ENCODE measurements at regions not wholly inside any gene's neighbourhood (a gene's known extent, or its start where the extent isn't known, plus 50 kb on each side); places are given as distances from the start of the nearest gene placed in this dataset.

DNA sequence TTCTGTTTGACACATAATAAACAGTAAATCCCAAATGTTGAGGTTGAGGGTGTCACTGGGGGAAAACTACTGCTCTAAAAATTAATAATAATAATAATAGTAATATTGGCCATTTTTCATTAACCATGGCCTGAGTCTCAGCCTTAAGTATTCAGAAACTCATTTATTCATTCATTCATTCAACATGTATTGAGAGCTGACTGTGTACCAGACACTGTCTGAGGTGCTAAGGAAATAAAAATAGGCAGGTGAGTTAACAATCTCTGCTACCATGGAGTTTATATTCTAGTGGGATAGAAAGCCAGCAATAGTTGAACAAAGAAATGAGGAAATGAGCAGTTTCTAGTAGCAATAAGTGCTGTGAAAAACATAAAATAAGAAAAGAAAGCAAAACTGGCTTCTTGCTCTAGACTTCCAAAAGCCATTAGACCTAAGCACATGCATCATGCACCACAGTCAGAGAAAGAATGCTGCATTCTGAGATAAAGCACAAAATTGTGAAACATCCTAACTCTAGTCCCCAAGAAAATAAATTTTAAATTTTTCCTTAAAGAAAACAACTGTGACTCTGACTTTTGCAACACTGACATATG, 278.7 kb downstream of the RCHY1 start:
- H3K36me3 ChIP-seq: no peaks in the 10 kb centered on the region
- TF ChIP-seq, protein P1, sequence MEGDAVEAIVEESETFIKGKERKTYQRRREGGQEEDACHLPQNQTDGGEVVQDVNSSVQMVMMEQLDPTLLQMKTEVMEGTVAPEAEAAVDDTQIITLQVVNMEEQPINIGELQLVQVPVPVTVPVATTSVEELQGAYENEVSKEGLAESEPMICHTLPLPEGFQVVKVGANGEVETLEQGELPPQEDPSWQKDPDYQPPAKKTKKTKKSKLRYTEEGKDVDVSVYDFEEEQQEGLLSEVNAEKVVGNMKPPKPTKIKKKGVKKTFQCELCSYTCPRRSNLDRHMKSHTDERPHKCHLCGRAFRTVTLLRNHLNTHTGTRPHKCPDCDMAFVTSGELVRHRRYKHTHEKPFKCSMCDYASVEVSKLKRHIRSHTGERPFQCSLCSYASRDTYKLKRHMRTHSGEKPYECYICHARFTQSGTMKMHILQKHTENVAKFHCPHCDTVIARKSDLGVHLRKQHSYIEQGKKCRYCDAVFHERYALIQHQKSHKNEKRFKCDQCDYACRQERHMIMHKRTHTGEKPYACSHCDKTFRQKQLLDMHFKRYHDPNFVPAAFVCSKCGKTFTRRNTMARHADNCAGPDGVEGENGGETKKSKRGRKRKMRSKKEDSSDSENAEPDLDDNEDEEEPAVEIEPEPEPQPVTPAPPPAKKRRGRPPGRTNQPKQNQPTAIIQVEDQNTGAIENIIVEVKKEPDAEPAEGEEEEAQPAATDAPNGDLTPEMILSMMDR (IDR thresholded peaks at IDR 0.05; ENCODE audit: low read depth, low read length): no peak
- no peak overlapping the region for H3K4me3 ChIP-seq (ENCODE audit: low read depth, low read length)
- no peaks in the 10 kb centered on the region for H3K9me3 ChIP-seq (ENCODE audit: severe bottlenecking)
- DNase-seq: no peak
- no peaks in the 10 kb centered on the region for H3K27me3 ChIP-seq (ENCODE audit: insufficient read depth, low read depth, severe bottlenecking)
- no peak overlapping the region for H3K27ac ChIP-seq

DNA sequence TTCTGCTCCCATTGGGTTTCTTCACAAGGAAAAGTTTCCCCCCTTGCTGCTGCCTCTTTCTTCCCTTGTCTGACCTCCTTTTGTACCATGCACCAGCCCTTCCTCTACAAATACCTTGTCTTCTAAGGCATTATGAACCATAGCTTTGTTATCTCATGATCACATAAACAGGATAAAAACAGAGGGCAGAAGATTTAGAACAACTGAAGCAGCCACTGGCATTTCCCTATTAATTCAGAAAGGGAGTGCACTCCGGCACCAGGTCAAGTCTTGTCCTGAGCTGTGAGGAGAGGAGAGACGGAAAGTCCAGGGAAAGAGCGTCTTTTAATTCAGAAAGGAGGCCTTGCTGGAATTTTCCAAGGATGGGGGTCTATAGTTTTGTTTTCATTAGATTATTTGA, 281.7 kb downstream of the RCHY1 start:
- TF ChIP-seq, protein P1 (IDR thresholded peaks at IDR 0.05; ENCODE audit: low read depth, low read length): no peak
- no peaks in the 10 kb centered on the region for H3K27me3 ChIP-seq (ENCODE audit: insufficient read depth, low read depth, severe bottlenecking)
- no peak for DNase-seq
- H3K27ac ChIP-seq: no peak overlapping the region
- no peaks in the 10 kb centered on the region for H3K36me3 ChIP-seq
- H3K9me3 ChIP-seq (ENCODE audit: severe bottlenecking): no peaks in the 10 kb centered on the region
- H3K4me3 ChIP-seq (ENCODE audit: low read depth, low read length): no peak overlapping the region

DNA sequence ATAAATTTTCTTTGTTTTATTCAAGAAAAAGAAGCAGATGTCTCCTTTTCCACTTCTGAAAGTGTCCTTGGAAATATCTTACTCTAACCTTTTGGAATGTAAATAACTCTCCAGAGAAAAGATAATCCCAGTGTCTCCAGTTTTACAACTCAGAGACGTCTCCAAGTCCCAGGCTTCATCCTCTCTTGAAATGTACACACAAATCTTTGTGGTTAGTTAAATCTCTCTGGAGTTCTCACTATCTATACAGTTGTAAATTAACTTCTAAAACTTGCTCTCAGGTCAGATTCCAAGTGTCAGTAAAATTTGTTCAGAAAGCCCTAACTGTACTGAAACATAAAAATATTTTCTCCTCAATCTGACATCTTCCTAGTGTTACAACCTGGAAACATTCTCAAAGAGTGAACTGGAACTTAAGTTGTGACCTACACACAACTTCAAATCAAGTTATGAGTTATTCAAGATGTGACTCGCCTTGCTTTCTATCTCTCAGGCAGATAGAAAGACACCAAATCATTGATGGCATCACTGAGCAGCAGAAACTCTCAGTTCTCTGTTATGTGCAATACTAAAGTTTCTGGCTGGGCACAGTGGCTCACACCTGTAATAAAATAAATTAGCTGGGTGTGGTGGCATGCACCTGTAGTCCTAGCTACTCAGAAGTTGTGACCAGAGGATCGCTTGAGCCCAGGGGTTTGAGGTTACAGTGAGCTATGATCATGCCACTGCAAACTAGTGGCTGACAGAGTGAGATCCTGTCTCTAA, 284.2 kb downstream of the RCHY1 start:
- Histone ChIP-seq H3K36me3 (no peaks in the 10 kb centered on the region), H3K4me3 (ENCODE audit: low read depth, low read length) (no peak overlapping the region), H3K27ac (no peak overlapping the region), H3K27me3 (ENCODE audit: insufficient read depth, low read depth, severe bottlenecking) (no peaks in the 10 kb centered on the region), H3K9me3 (ENCODE audit: severe bottlenecking) (no peaks in the 10 kb centered on the region)
- DNase-seq: no peak
- TF ChIP-seq, protein P1 (IDR thresholded peaks at IDR 0.05; ENCODE audit: low read depth, low read length): no peak

DNA sequence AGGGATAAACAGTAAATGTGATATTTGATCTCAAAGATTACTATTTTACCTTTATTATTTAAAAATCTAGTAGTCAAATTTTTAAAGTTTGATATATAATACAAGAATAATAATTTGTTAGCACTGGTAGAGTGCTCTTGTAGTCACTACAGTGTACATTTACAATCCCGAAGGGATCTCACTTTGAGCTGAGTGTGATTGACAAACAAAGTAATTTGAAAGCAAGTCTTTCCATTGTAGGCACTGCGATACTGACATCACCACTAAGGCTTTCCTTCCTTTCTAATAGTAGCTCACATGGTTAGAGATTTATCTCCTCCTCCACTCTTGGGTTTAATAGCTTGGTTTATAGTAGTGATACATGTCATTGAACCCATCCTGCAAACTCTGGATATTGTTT, 280.6 kb downstream of the PARM1 start:
- Histone ChIP-seq H3K9me3 (ENCODE audit: severe bottlenecking) (no peaks in the 10 kb centered on the region), H3K27me3 (ENCODE audit: insufficient read depth, low read depth, severe bottlenecking) (no peaks in the 10 kb centered on the region), H3K27ac (no peak overlapping the region), H3K36me3 (no peaks in the 10 kb centered on the region), H3K4me3 (ENCODE audit: low read depth, low read length) (no peak overlapping the region)
- TF ChIP-seq, protein P1 (IDR thresholded peaks at IDR 0.05; ENCODE audit: low read depth, low read length): no peak
- DNase-seq: no peak

DNA sequence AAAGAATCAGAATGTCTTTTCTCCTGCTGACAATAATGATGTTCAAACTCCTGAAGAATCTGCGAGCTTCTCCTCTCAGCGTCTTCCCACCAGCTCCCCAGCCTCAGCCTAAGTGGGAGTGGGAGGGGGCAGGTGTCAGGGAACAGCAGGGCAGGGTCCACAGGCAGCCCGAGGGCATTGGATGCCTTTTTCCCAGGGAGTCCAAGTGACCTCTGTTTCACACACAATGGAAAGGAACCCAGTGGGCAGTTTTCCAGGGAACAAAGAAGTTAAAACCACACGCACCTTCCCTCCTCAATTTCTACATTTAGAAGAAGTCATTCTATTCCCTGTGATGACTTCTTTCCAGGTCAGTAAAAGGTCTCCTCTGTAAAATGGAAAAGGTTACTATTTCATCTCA, 278.5 kb downstream of the PARM1 start:
- Histone ChIP-seq H3K27me3 (ENCODE audit: insufficient read depth, low read depth, severe bottlenecking) (no peaks in the 10 kb centered on the region), H3K4me3 (ENCODE audit: low read depth, low read length) (no peak overlapping the region), H3K27ac (no peak overlapping the region), H3K36me3 (no peaks in the 10 kb centered on the region), H3K9me3 (ENCODE audit: severe bottlenecking) (no peaks in the 10 kb centered on the region)
- TF ChIP-seq, protein P1 (IDR thresholded peaks at IDR 0.05; ENCODE audit: low read depth, low read length): no peak
- DNase-seq: no peak
